PFSK-1 (cell line): ENCODE measurements at regions not wholly inside any gene's neighbourhood (a gene's known extent, or its start where the extent isn't known, plus 50 kb on each side); places are given as distances from the start of the nearest gene placed in this dataset.

Source experiments
- SIN3A ChIP-seq: IDR thresholded peaks from 2 replicates; pipeline ENCODE4 v1.6.1; 2012; ENCODE audit warnings: mild to moderate bottlenecking, low read length, moderate library complexity, borderline replicate concordance; ENCODE audit not compliant: insufficient read depth
- TF ChIP-seq, protein P1 (sequence below), 2 experiments: IDR thresholded peaks; 2 replicates each; pipeline versions ENCODE4 v1.6.1 to v1.8.0; 2011 to 2012; ENCODE audit warnings: low read depth in 2 of 2, low read length in 2 of 2, control low read depth in 1 of 2, inconsistent platforms in 1 of 2, mild to moderate bottlenecking in 1 of 2, moderate library complexity in 1 of 2; ENCODE audit not compliant: insufficient read depth in 1 of 2

DNA sequence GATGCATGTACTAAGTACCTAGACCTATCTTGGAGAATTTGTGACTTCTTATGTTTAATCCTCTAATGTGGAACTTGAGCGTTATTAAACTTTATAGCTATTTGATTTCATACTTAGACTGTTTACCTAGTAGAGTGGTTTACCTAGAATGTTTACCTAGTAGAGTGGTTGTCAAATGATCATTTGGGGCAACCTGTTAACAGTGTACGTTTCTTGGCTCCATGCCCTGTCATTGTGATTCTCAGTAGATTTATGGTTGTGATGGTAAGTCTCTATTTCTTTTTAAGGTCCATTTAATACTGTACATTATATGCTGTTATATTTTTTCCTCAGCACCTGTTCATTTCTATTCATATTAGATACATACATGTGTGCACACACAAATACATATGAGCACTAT, 233.0 kb upstream of the MAD2L1 start:
- TF ChIP-seq, protein P1, sequence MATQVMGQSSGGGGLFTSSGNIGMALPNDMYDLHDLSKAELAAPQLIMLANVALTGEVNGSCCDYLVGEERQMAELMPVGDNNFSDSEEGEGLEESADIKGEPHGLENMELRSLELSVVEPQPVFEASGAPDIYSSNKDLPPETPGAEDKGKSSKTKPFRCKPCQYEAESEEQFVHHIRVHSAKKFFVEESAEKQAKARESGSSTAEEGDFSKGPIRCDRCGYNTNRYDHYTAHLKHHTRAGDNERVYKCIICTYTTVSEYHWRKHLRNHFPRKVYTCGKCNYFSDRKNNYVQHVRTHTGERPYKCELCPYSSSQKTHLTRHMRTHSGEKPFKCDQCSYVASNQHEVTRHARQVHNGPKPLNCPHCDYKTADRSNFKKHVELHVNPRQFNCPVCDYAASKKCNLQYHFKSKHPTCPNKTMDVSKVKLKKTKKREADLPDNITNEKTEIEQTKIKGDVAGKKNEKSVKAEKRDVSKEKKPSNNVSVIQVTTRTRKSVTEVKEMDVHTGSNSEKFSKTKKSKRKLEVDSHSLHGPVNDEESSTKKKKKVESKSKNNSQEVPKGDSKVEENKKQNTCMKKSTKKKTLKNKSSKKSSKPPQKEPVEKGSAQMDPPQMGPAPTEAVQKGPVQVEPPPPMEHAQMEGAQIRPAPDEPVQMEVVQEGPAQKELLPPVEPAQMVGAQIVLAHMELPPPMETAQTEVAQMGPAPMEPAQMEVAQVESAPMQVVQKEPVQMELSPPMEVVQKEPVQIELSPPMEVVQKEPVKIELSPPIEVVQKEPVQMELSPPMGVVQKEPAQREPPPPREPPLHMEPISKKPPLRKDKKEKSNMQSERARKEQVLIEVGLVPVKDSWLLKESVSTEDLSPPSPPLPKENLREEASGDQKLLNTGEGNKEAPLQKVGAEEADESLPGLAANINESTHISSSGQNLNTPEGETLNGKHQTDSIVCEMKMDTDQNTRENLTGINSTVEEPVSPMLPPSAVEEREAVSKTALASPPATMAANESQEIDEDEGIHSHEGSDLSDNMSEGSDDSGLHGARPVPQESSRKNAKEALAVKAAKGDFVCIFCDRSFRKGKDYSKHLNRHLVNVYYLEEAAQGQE (IDR thresholded peaks at IDR 0.05; ENCODE audit: insufficient read depth in 1 of 2, low read depth in 2 of 2, low read length in 2 of 2) = no peak
- TF ChIP-seq SIN3A = no peak
